K562 (cell line): ENCODE measurements at regions not wholly inside any gene's neighbourhood (a gene's known extent, or its start where the extent isn't known, plus 50 kb on each side); places are given as distances from the start of the nearest gene placed in this dataset.

Experiments
- ATAC-seq: fragments of 200-7000 bp; cut with Tn5 transposase; 3 replicates; pipeline ENCODE4 v1.9.1; 2020; ENCODE audit warnings: moderate library complexity
- BruUV-seq: library from RNA; stranded (reverse); fragments of 400-500 nt; replicated peaks from 2 replicates; lab custom pipeline; 2021; lab: Mats Ljungman, UMichigan
- CTCF ChIA-PET: fragments of 300-600 bp; formaldehyde crosslinking; extraction: SDS; loops from one replicate; lab custom pipeline; 2021; ENCODE audit warnings: low intra/inter-chr PET ratio; lab: Yijun Ruan, JAX
- POLR2A ChIA-PET: fragments of 300-600, 350-650 bp; sonication (Branson Sonifier 250); formaldehyde crosslinking; extraction: SDS; loops from one replicate; lab custom pipeline; 2021; ENCODE audit warnings: antibody characterized with exemption, inconsistent platforms; lab: Yijun Ruan, JAX
- DNase-seq, 4 experiments: peaks; one replicate each; pipeline versions ENCODE4 v3.0.0 to v3.0.0-alpha.2; 2011 to 2018; ENCODE audit warnings: low spot score in 3 of 4, mixed read lengths in 3 of 4; ENCODE audit errors: extremely low read depth in 1 of 4
- FAIRE-seq: peaks from 2 replicates; lab custom pipeline; 2011; peaks lifted over from hg19 to GRCh38; lab: Jason Lieb, UNC
- H2AFZ ChIP-seq: 2 replicates; pipeline ENCODE4 v1.6.0; 2011; ENCODE audit warnings: low read depth, low read length, control low read depth, inconsistent platforms
- H3K27ac ChIP-seq: fragments of 200-600 bp; 3 replicates; pipeline ENCODE4 v1.8.0; 2011; ENCODE audit warnings: low read depth, mild to moderate bottlenecking, control low read depth, inconsistent platforms, low read length, moderate library complexity, mixed read lengths; ENCODE audit errors: extremely low read depth
- H3K27me3 ChIP-seq, 2 experiments: fragments of 300-600 bp in 1 of 2; 2 replicates in 1 of 2; 3 replicates in 1 of 2; pipeline versions ENCODE4 v1.6.0 to v1.8.0; 2011; ENCODE audit warnings: inconsistent platforms in 2 of 2, low read length in 2 of 2, mild to moderate bottlenecking in 1 of 2, mixed read lengths in 1 of 2, moderate library complexity in 1 of 2; ENCODE audit not compliant: control insufficient read depth in 2 of 2, insufficient read depth in 2 of 2
- H3K36me3 ChIP-seq: fragments of 300-600 bp; 3 replicates; pipeline ENCODE4 v1.8.0; 2011; ENCODE audit warnings: mild to moderate bottlenecking, low read length, inconsistent platforms; ENCODE audit not compliant: control insufficient read depth, insufficient read depth
- H3K4me1 ChIP-seq, 2 experiments: fragments of 200-600 bp in 1 of 2; replicated peaks in 1 of 2; 2 replicates in 1 of 2; 3 replicates in 1 of 2; pipeline versions ENCODE4 v1.5.1 to v1.8.0; 2011; ENCODE audit warnings: inconsistent platforms in 2 of 2, low read length in 2 of 2, mild to moderate bottlenecking in 1 of 2, mixed read lengths in 1 of 2, moderate library complexity in 1 of 2; ENCODE audit not compliant: control insufficient read depth in 2 of 2, insufficient read depth in 2 of 2
- H3K4me2 ChIP-seq: 2 replicates; pipeline ENCODE4 v1.6.1; 2011; ENCODE audit warnings: low read length, control low read depth, inconsistent platforms, mixed read lengths; ENCODE audit not compliant: insufficient read depth
- H3K4me3 ChIP-seq: fragments of 200-600 bp; sonication (generic), shearing (Covaris generic); 2 replicates; pipeline ENCODE4 v1.5.1; 2016; ENCODE audit warnings: control low read depth, inconsistent platforms
- H3K79me2 ChIP-seq: fragments of 200-600 bp; 3 replicates; pipeline ENCODE4 v1.8.0; 2011; ENCODE audit warnings: low read length, inconsistent platforms; ENCODE audit not compliant: control insufficient read depth, insufficient read depth
- H3K9ac ChIP-seq, 2 experiments: 2 replicates each; pipeline versions ENCODE4 v1.6.0 to v1.6.1; 2011; ENCODE audit warnings: low read depth in 2 of 2, low read length in 2 of 2, control low read depth in 1 of 2, inconsistent platforms in 1 of 2, mild to moderate bottlenecking in 1 of 2, mixed read lengths in 1 of 2; ENCODE audit not compliant: insufficient read depth in 1 of 2
- H3K9me1 ChIP-seq: one replicate; pipeline ENCODE4 v1.6.0; 2011; ENCODE audit warnings: inconsistent platforms, mild to moderate bottlenecking, low read length, moderate library complexity; ENCODE audit not compliant: control insufficient read depth, insufficient read depth
- H3K9me3 ChIP-seq: replicated peaks from 2 replicates; pipeline ENCODE4 v1.5.1; 2011; ENCODE audit warnings: low read depth, low read length, inconsistent platforms; ENCODE audit not compliant: control insufficient read depth, insufficient read depth
- H4K20me1 ChIP-seq: replicated peaks from 2 replicates; pipeline ENCODE4 v1.6.1; 2011; ENCODE audit warnings: low read length, inconsistent platforms, mixed read lengths; ENCODE audit not compliant: control insufficient read depth, insufficient read depth
- BDP1 ChIP-seq: IDR thresholded peaks from 3 replicates; pipeline ENCODE4 v1.6.1; 2011; ENCODE audit not compliant: insufficient read length, insufficient read depth
- CREM ChIP-seq: IDR thresholded peaks from 2 replicates; pipeline ENCODE4 v1.6.1; 2014; ENCODE audit warnings: antibody characterized with exemption, low read depth
- EHMT2 ChIP-seq: fragments of 450-650 bp; IDR thresholded peaks from 2 replicates; pipeline ENCODE4 v1.6.1; 2018; ENCODE audit warnings: antibody characterized with exemption
- GATAD2B ChIP-seq: fragments of 450-650 bp; IDR thresholded peaks from 2 replicates; pipeline ENCODE4 v1.6.1; 2017; ENCODE audit warnings: mild to moderate bottlenecking, borderline replicate concordance
- L3MBTL2 ChIP-seq: fragments of 450-650 bp; IDR thresholded peaks from 2 replicates; pipeline ENCODE4 v1.6.1; 2016; ENCODE audit warnings: mild to moderate bottlenecking, moderate library complexity
- LARP7 ChIP-seq: fragments of 450-650 bp; IDR thresholded peaks from 2 replicates; pipeline ENCODE4 v1.6.1; 2016
- MGA ChIP-seq: fragments of 450-650 bp; IDR thresholded peaks from 2 replicates; pipeline ENCODE4 v1.6.1; 2016; ENCODE audit warnings: mild to moderate bottlenecking, moderate library complexity
- POLR3G ChIP-seq: IDR thresholded peaks from 2 replicates; pipeline ENCODE4 v1.6.1; 2011; ENCODE audit not compliant: insufficient read length, insufficient replicate concordance; ENCODE audit errors: extremely low read depth
- PURB ChIP-seq: sonication (generic); formaldehyde crosslinking; IDR thresholded peaks from 2 replicates; pipeline ENCODE4 v1.9.0; 2021; ENCODE audit warnings: low read depth, mild to moderate bottlenecking, missing genetic modification reagents
- ZNF232 ChIP-seq: sonication (generic); formaldehyde crosslinking; IDR thresholded peaks from 2 replicates; pipeline ENCODE4 v1.8.0; 2022; ENCODE audit warnings: mild to moderate bottlenecking, missing genetic modification reagents
- ZNF280A ChIP-seq: fragments of 450-650 bp; IDR thresholded peaks from 2 replicates; pipeline ENCODE4 v1.6.1; 2018; ENCODE audit warnings: mild to moderate bottlenecking, low read depth; ENCODE audit not compliant: partially characterized antibody
- ZNF354B ChIP-seq: fragments of 250-450 bp; sonication (Bioruptor Pico); IDR thresholded peaks from 2 replicates; pipeline ENCODE4 v1.4.0; 2020
- ZNF551 ChIP-seq: fragments of 250-450 bp; sonication (Bioruptor Pico); IDR thresholded peaks from 2 replicates; pipeline ENCODE4 v1.5.0; 2021; ENCODE audit warnings: mild to moderate bottlenecking, moderate library complexity
- WGBS: fragments of 100-300 bp; shearing (Covaris generic); methylation state at CpG from one replicate; pipeline ENCODE4 v1.1.6; 2016; ENCODE audit warnings: low coverage, mixed read lengths; ENCODE audit not compliant: insufficient coverage; ENCODE audit errors: missing lambda C conversion rate; 5-methylcytosine and 5-hydroxymethylcytosine counted together
- in situ Hi-C: fragments of 300-500 bp; cut with MboI; formaldehyde crosslinking; loops from 4 replicates; pipeline ENCODE4 v1.15.0; 2018; ENCODE audit warnings: inconsistent platforms, mixed read lengths
- intact Hi-C: fragments of 100-400 bp; cut with micrococcal nuclease; formaldehyde crosslinking; loops from 2 replicates; pipeline ENCODE4 v1.14.2; 2022

GRCh38 chr10:125233726-125234125 is 73.4 kb upstream of the CTBP2 start:
- ChIA-PET POLR2A (interaction anchor here (1.3 kb wide), 1 partner anchor 11 kb away, joined by 5 read pairs; no protein-coding TSS in a partner anchor), CTCF (no interaction called here)
- no TSS peak for BruUV-seq
- no peaks in the 10 kb centered on the region for H4K20me1 ChIP-seq
- H3K4me3 ChIP-seq = no peak overlapping the region
- in situ Hi-C loops (no loop called here), intact Hi-C loops (no loop called here)
- H3K4me1 ChIP-seq = 0 out of 5 replicates have a peak, but pooled peaks cover 0 to 3% of the 10 kb centered on the region in 2 experiments
- no peaks in the 10 kb centered on the region for H3K36me3 ChIP-seq
- WGBS = 0% methylated on average over 4 of the region's 4 CpGs
- no peaks in the 10 kb centered on the region for H3K9me1 ChIP-seq
- no peaks in the 10 kb centered on the region for H3K79me2 ChIP-seq
- H3K9ac ChIP-seq = no peak overlapping the region
- H3K27me3 ChIP-seq = peaks cover 0 to 19% of the 10 kb centered on the region in 2 experiments; a peak in 2 of 5 replicates
- ATAC-seq (no peak), DNase-seq (no peak), FAIRE-seq (no peak)
- no peak overlapping the region for H3K4me2 ChIP-seq
- H2AFZ ChIP-seq = no peak overlapping the region
- H3K9me3 ChIP-seq = no peaks in the 10 kb centered on the region
- no peak overlapping the region for H3K27ac ChIP-seq
- TF ChIP-seq L3MBTL2 (no peak), PURB (CRISPR knock-in tag) (no peak), EHMT2 (no peak), ZNF551 (CRISPR knock-in tag) (no peak), ZNF232 (CRISPR knock-in tag) (no peak), LARP7 (no peak), CREM (no peak), GATAD2B (no peak), ZNF280A (no peak), BDP1 (no peak), MGA (no peak), ZNF354B (CRISPR knock-in tag) (no peak), POLR3G (no peak)
